ENCODE measurements at regions not wholly inside any gene's neighbourhood (a gene's known extent, or its start where the extent isn't known, plus 50 kb on each side); places are given as distances from the start of the nearest gene placed in this dataset.

- H3K4me3 ChIP-seq (ENCODE audit: insufficient read depth, low read depth, low read length) = no peak overlapping the region
- FAIRE-seq = no peak
- no peaks in the 10 kb centered on the region for H4K20me1 ChIP-seq (ENCODE audit: insufficient read depth, low read length)
- Mint-ChIP-seq H3K36me3 (ENCODE audit: low read depth, unreplicated experiment) (no peaks in the 10 kb centered on the region), H3K4me1 (ENCODE audit: low read depth, unreplicated experiment) (no peaks in the 10 kb centered on the region), H3K4me3 (ENCODE audit: unreplicated experiment) (no peak overlapping the region), H3K27ac (ENCODE audit: unreplicated experiment) (no peak overlapping the region), H3K27me3 (ENCODE audit: low read depth, unreplicated experiment) (peaks cover 72% of the 10 kb centered on the region), H3K9me3 (ENCODE audit: unreplicated experiment) (no peaks in the 10 kb centered on the region)
- no peak overlapping the region for H3K4me2 ChIP-seq (ENCODE audit: low read length)
- no peak overlapping the region for H3K9ac ChIP-seq (ENCODE audit: low read length)
- no peaks in the 10 kb centered on the region for H3K4me1 ChIP-seq (ENCODE audit: insufficient read depth, low read length)
- DNase-seq (ENCODE audit: low read depth) = no peak
- no peaks in the 10 kb centered on the region for H3K9me3 ChIP-seq (ENCODE audit: insufficient read depth, low read depth, low read length)
- TF ChIP-seq CTCF (IDR thresholded peaks at IDR 0.05; ENCODE audit: insufficient read depth, low read depth, low read length) (no peak), EZH2 (IDR thresholded peaks at IDR 0.05; ENCODE audit: insufficient read depth, low read length) (no peak)
- H3K79me2 ChIP-seq (ENCODE audit: insufficient read depth, low read length) = no peaks in the 10 kb centered on the region
- H3K27ac ChIP-seq (ENCODE audit: low read depth, low read length) = no peak overlapping the region
- H3K27me3 ChIP-seq (ENCODE audit: insufficient read depth, low read length) = peaks cover 15% of the 10 kb centered on the region
- H2AFZ ChIP-seq (ENCODE audit: low read depth, low read length) = no peak overlapping the region
- H3K36me3 ChIP-seq (ENCODE audit: insufficient read depth, low read length) = no peaks in the 10 kb centered on the region
Measured at GRCh38 chr13:111532111-111532510, 211.7 kb downstream of the TEX29 start.

- H3K4me2 ChIP-seq (ENCODE audit: low read length) = no peak overlapping the region
- Mint-ChIP-seq H3K27ac (ENCODE audit: unreplicated experiment) (no peak overlapping the region), H3K27me3 (ENCODE audit: low read depth, unreplicated experiment) (peaks cover 83% of the 10 kb centered on the region), H3K4me3 (ENCODE audit: unreplicated experiment) (no peak overlapping the region), H3K4me1 (ENCODE audit: low read depth, unreplicated experiment) (no peaks in the 10 kb centered on the region), H3K36me3 (ENCODE audit: low read depth, unreplicated experiment) (no peaks in the 10 kb centered on the region), H3K9me3 (ENCODE audit: unreplicated experiment) (peaks cover 3% of the 10 kb centered on the region)
- H4K20me1 ChIP-seq (ENCODE audit: insufficient read depth, low read length) = no peaks in the 10 kb centered on the region
- no peaks in the 10 kb centered on the region for H3K36me3 ChIP-seq (ENCODE audit: insufficient read depth, low read length)
- H3K79me2 ChIP-seq (ENCODE audit: insufficient read depth, low read length) = no peaks in the 10 kb centered on the region
- no peak overlapping the region for H3K4me3 ChIP-seq (ENCODE audit: insufficient read depth, low read depth, low read length)
- no peak for DNase-seq (ENCODE audit: low read depth)
- no peak overlapping the region for H3K9ac ChIP-seq (ENCODE audit: low read length)
- TF ChIP-seq CTCF (IDR thresholded peaks at IDR 0.05; ENCODE audit: insufficient read depth, low read depth, low read length) = no peak
- no peak for TF ChIP-seq EZH2 (IDR thresholded peaks at IDR 0.05; ENCODE audit: insufficient read depth, low read length)
- FAIRE-seq = no peak
- peaks cover 15% of the 10 kb centered on the region for H3K27me3 ChIP-seq (ENCODE audit: insufficient read depth, low read length)
- no peak overlapping the region for H3K27ac ChIP-seq (ENCODE audit: low read depth, low read length)
- no peaks in the 10 kb centered on the region for H3K4me1 ChIP-seq (ENCODE audit: insufficient read depth, low read length)
- H2AFZ ChIP-seq (ENCODE audit: low read depth, low read length) = no peak overlapping the region
- no peaks in the 10 kb centered on the region for H3K9me3 ChIP-seq (ENCODE audit: insufficient read depth, low read depth, low read length)
Measured at GRCh38 chr13:111533900-111534683, 213.7 kb downstream of the TEX29 start.
